HG03432 (cell line): ENCODE measurements at regions not wholly inside any gene's neighbourhood (a gene's known extent, or its start where the extent isn't known, plus 50 kb on each side); places are given as distances from the start of the nearest gene placed in this dataset.
"Not testable (repeated sequence)": the region's sequence is repeated elsewhere in the genome, so short reads cannot be mapped to it uniquely, and the experiment has no call there.

Experiments used
- ATAC-seq: cut with Tn5 transposase; IDR thresholded peaks from one replicate; pipeline ENCODE4 v1.9.1; 2021; ENCODE audit warnings: mild to moderate bottlenecking, moderate library complexity; ENCODE audit not compliant: unreplicated experiment

GRCh38 chr5:130386155-130386554 is 481.9 kb downstream of the CHSY3 start:
- ATAC-seq, result no peak

DNA sequence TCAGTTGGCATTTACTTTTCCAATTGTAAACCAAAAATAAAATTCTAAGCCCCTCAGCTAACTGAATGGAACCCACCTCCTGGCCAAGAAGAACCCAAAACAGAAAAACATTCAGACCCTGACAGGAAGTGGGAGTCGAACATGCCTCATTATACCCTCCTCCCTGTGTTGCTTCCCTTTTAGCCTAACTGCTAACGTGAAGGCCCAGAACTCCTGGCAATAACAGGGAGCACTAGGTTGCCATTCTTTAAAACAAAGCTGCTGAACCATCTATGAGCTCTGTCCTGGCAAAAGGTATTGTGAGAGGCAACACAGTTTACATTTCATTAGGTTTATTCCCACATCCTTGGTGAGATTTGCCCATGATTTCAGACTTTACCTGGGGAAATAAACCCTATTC is 481.4 kb downstream of the CHSY3 start:
- ATAC-seq, result no peak

DNA sequence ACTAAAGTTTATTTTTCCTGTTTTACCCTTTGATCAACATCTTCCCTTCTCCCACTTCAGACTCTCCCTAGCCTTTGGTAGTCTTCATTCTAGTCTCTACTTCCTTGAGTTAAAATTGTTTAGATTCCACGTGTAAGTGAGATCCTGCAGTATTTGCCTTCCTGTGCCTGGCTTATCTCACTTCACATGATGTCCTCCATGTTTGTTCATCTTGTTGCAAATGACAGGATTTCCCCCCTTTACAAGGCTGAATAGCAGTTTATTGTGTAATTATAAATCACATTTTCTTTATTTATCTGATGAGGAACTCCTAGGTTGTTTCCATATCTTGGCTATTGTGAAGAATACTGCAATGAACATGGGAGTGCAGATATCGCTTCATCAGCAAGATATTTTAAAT is 461.7 kb downstream of the CHSY3 start:
- ATAC-seq, result no peak

- ATAC-seq, result no peak
Measured at GRCh38 chr5:130350131-130350530, 445.9 kb downstream of the CHSY3 start.

DNA sequence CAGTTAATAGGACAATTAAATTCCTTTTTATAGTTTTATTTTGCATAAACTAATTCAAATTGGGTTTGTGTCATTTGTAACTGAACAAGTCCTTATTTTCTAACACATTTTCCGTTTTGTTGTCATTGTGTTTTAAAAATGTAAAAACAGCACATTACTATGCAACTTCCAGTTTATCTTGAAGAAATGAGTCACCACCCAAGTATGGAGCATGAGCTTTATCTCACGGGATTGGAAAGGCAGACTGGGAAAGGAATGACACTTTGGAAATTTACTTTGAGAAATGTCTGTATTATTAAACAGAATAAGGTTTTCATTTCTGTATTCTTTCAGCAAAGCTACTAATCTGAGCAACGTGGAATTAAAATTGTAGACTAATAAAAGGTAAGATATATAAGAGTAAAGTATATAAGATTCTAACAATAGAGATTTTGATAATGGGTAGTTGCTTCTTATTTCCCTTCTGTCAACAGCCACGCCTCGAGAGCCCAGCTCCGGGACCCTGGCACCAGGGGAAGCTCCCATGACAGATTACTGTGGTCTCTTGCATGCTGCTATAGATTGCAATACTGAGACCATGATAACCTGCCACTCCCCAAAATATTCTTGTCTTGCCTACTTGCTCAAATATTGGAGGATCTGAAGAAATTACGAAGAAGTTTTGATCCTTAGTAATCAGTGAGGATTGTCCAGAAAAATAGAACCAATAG is 433.1 kb downstream of the CHSY3 start:
- ATAC-seq, result no peak

- ATAC-seq, result no peak
Measured at GRCh38 chr5:130335117-130335516, 430.9 kb downstream of the CHSY3 start.

DNA sequence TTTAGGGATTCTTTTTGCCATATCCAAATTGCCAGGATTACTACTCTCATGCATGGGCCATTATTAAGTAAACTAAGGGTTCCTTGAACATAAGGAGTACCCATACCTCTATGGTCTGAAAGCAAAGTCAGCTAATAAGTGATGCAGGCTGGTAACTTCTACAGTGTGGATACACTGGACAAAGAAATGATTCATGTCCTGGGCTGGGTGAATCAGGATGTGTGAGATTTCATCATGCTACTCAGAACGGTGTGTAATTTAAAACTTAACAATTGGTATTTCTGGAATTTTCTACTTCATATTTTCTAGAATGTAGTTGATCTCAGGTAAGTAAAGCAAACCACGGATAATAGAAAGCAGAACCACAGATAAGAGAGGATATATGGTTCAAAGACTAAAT is 428.8 kb downstream of the CHSY3 start:
- no peak for ATAC-seq

GRCh38 chr5:130331332-130331731 is 427.1 kb downstream of the CHSY3 start:
- no peak for ATAC-seq

- ATAC-seq, result no peak
Measured at GRCh38 chr5:130324953-130325671, 420.8 kb downstream of the CHSY3 start.

GRCh38 chr5:130323804-130324454 is 419.7 kb downstream of the CHSY3 start:
- ATAC-seq, result peak; percentile 100

DNA sequence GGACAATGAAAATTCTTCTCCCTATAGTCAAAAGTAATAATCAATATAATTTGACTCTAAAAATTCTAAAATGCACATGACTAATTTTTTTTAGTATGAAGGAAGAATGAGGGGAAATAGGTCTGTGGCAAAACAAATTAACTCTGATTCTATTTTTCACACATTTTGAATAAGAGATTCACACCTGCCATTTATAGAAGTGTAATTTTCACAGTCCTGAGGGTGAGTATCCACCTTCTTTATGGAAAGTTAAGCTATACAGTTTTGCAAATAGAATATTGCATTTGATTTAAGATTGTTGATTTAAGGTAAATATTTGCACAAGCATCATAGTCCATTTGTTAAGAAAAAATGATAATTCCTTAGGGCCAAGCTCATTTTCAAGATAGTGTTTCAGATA is 417.7 kb downstream of the CHSY3 start:
- ATAC-seq, result no peak

- peak; percentile 71 for ATAC-seq
Measured at GRCh38 chr5:130316971-130317680, 412.9 kb downstream of the CHSY3 start.

DNA sequence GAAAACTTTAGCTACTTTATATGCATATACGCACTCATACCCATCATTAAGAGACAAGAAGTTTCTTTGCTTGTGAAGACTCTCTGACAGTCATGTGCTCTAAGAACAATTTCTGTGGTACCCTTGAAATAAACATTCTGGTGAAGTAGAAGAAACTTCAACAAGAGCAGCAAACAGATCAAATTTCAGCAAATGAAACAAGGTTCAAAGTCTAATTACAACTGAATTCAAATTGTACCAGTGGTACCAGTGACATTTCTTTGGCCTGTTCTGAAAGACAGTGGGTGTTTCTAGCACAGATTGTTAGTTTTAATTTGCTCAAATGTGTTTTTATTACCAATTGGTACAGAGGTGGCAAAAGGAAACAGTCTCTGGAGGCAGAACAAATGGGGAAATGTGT is 391.0 kb downstream of the CHSY3 start:
- no peak for ATAC-seq

GRCh38 chr5:130294798-130295197 is 390.5 kb downstream of the CHSY3 start:
- not testable (repeated sequence) for ATAC-seq

- no peak for ATAC-seq
Measured at GRCh38 chr5:130290219-130290618, 386.0 kb downstream of the CHSY3 start.

DNA sequence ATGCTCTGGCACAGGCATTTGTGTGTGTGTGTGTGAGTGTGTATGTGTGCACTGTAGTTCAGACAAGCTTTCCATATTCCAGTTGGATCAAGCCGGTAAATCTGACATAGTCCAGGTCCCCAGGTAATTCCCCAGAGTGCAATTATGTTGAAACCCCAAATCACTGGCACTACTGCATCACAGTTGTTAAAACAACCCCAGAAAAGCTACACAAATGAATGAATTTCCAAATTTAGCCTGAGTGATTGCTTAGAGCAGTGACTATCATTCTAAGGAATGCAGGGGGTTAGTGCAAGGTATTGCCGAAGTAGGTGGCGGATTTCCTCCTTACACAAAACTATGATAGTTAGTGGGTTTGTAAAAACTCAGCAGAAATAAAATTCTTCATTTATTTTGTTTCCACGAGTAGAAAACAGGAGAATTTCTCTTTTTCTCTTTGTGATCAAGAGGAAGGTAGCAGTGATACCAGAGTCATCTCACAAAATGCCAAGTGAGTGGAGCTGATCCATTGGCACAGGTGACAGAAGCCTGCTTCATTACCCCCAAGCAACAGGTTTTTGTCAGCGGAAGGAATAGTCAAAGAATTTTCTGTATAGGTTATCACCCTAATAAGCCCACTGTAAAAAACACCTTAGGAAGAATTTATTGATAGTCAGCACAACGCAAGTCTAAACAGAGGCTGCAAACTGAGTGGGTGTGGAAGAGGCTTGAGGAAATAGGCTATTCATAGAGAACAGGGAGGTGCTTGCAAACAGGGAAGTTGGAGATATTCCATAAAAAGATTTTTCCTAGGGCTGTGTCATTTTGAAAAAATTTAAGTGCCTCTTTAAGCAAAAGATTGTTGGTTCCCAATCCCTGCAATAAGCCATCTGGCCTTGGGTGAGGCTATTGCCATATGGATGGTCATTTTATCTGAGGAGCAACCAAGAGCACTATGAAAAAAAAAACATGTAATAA is 385.1 kb downstream of the CHSY3 start:
- ATAC-seq, result no peak

DNA sequence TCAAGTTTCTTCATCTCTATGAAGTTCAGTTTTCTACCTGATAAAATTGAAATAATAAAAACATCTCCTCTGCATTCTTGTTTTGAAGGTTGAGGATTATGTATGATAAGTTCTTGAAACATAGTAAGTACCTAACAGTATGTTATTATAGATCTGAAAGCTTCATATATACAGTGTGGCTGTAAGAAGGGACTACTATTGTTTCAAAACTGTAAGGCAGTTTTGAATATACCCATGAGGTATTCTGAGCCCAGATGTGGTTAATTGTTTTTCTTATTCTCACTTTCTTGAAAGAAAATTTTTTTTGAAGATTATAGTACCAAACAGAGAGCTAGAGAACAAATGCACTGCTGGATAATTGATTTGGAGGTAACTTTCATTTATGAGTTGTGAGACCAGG is 383.2 kb downstream of the CHSY3 start:
- ATAC-seq, result no peak

DNA sequence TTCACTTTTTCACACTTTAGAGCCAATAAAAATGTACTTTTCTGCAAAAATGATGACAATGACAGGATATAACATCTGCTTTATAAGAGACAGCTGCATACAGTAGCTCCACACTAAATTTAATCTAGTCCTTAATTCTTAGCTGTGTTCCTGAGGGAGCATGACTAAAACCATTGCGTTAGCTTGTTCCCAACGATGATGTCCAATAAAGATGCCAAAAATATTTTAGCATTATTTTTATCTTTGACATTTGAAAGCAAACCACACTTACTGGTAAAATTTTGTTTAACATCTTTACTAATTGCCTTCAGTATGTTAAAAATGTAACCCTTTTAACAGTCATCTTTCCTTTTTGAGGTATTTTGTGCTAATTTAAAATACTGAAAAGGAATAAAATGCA is 382.7 kb downstream of the CHSY3 start:
- no peak for ATAC-seq

- no peak for ATAC-seq
Measured at GRCh38 chr5:130282049-130282448, 377.8 kb downstream of the CHSY3 start.

- no peak for ATAC-seq
Measured at GRCh38 chr5:130280528-130281217, 376.4 kb downstream of the CHSY3 start.
